Breast epithelium (tissue), 4 donors: ENCODE measurements at regions not wholly inside any gene's neighbourhood (a gene's known extent, or its start where the extent isn't known, plus 50 kb on each side); places are given as distances from the start of the nearest gene placed in this dataset.
"Not testable (repeated sequence)": the region's sequence is repeated elsewhere in the genome, so short reads cannot be mapped to it uniquely, and the experiment has no call there.

Experiments
- DNase-seq, 2 donors: peaks; one replicate each; pipeline ENCODE4 v3.0.0-alpha.2; 2019; ENCODE audit warnings: low spot score in 2 of 2
- H3K27ac ChIP-seq, 2 donors: fragments of 200-600 bp; sonication (generic) in 1 of 2; one replicate each; pipeline ENCODE4 v1.5.1; 2016 to 2019; ENCODE audit warnings: mild to moderate bottlenecking in 1 of 2
- H3K27me3 ChIP-seq, 2 donors: fragments of 200-600 bp; sonication (generic) in 1 of 2; one replicate each; pipeline versions ENCODE4 v1.5.1 to v1.6.0; 2017 to 2019; ENCODE audit warnings: control low read depth in 1 of 2, mild to moderate bottlenecking in 1 of 2
- H3K36me3 ChIP-seq: fragments of 200-600 bp; one replicate; pipeline ENCODE4 v1.5.1; 2019
- H3K4me1 ChIP-seq, 2 donors: fragments of 200-600 bp; sonication (generic); one replicate each; pipeline ENCODE4 v1.5.1; 2016 to 2019; ENCODE audit warnings: control low read depth in 1 of 2
- H3K4me3 ChIP-seq, 3 donors: fragments of 200-600 bp; sonication (generic); 1 replicate in 2 of 3; 2 replicates in 1 of 3; pipeline ENCODE4 v1.5.1; 2016 to 2019; ENCODE audit warnings: mild to moderate bottlenecking in 3 of 3, moderate library complexity in 2 of 3
- H3K9me3 ChIP-seq, 2 donors: fragments of 200-600 bp; sonication (generic) in 1 of 2; one replicate each; pipeline ENCODE4 v1.5.1; 2016 to 2019; ENCODE audit warnings: control low read depth in 1 of 2
- POLR2A ChIP-seq: fragments of 450-650 bp; IDR thresholded peaks from one replicate; pipeline ENCODE4 v1.6.1; 2016; ENCODE audit warnings: antibody characterized with exemption, mild to moderate bottlenecking, moderate library complexity
- POLR2AphosphoS5 ChIP-seq, 3 donors: sonication (generic); formaldehyde crosslinking; IDR thresholded peaks; one replicate each; pipeline ENCODE4 v1.6.1; 2017; ENCODE audit warnings: antibody characterized with exemption in 3 of 3
- intact Hi-C: fragments of 100-400 bp; cut with DNase I; formaldehyde crosslinking; loops from one replicate; pipeline ENCODE4 v1.15.1; 2023; ENCODE audit warnings: low total_unique reads
- TF ChIP-seq, protein P1 (sequence below), 3 donors: fragments of 450-650 bp; IDR thresholded peaks; one replicate each; pipeline ENCODE4 v1.5.1; 2016 to 2017; ENCODE audit warnings: antibody characterized with exemption in 3 of 3, mild to moderate bottlenecking in 3 of 3, moderate library complexity in 3 of 3

DNA sequence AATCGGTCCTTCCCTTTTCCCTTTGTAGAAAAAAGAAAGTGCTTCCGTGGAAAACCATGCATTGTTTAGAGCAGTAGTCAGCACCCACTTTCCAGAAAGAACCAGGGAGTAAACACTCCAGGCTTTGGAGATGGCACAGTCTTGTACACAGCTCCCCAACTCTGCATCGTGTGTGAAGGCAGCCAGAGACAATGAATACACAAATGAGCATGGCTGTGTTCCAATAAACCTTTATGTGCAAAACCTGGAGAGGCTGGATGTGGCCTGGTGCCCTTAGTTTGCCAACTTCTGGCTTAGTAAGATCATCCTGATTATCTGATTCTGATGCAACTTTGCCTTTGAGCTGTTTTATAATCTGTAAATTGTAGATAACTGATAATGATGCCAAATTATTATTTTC lies 463.4 kb upstream of the TMEM132C start:
- TF ChIP-seq POLR2A (no peak), POLR2AphosphoS5 (IDR thresholded peaks at IDR 0.05) (no peak)
- TF ChIP-seq, protein P1, sequence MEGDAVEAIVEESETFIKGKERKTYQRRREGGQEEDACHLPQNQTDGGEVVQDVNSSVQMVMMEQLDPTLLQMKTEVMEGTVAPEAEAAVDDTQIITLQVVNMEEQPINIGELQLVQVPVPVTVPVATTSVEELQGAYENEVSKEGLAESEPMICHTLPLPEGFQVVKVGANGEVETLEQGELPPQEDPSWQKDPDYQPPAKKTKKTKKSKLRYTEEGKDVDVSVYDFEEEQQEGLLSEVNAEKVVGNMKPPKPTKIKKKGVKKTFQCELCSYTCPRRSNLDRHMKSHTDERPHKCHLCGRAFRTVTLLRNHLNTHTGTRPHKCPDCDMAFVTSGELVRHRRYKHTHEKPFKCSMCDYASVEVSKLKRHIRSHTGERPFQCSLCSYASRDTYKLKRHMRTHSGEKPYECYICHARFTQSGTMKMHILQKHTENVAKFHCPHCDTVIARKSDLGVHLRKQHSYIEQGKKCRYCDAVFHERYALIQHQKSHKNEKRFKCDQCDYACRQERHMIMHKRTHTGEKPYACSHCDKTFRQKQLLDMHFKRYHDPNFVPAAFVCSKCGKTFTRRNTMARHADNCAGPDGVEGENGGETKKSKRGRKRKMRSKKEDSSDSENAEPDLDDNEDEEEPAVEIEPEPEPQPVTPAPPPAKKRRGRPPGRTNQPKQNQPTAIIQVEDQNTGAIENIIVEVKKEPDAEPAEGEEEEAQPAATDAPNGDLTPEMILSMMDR (IDR thresholded peaks at IDR 0.05), result no peak
- no peaks in the 10 kb centered on the region for H3K36me3 ChIP-seq
- no peaks in the 10 kb centered on the region for H3K27me3 ChIP-seq
- DNase-seq, result no peak
- intact Hi-C loops, result no loop called here
- H3K4me1 ChIP-seq, result no peaks in the 10 kb centered on the region
- H3K27ac ChIP-seq, result no peak overlapping the region
- no peaks in the 10 kb centered on the region for H3K9me3 ChIP-seq
- H3K4me3 ChIP-seq, result no peak overlapping the region

DNA sequence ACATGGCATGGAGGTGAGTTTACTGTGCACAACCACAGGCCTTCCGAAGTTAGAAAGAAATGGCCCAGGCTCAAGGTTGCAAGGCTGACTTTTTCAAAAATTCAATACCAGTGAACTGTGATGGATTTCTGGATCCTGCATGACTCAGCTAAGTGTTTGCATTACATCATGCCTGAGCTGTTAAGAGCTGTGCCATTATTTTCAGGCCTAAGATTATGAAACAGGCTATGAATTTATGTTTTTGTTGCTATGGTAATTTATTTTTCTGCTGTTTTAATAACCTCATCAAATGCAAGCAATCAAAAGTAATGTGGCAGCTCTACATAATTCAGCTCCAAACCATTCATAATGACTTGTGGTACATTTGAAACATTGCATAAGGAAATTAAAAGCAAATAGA lies 457.7 kb upstream of the TMEM132C start:
- no peaks in the 10 kb centered on the region for H3K4me1 ChIP-seq

DNA sequence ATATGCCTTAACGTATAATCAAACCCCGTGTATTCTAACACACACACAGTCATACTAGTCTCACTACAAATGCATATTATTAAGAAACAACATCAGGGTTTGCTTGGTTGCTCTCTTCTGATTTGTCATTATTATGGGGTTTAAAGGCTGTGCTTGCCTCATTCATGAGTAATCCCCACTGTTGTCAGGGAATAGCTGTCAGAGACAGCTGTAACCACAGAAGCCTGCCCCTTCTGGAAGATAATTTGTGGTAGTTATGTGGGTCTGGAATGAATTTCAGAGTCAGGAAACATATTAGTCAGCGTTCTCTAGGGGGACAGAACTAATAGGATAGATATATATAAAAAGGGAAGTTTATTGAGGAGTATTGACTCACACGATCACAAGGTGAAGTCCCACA lies 456.9 kb upstream of the TMEM132C start:
- intact Hi-C loops, result no loop called here
- Histone ChIP-seq H3K9me3 (no peaks in the 10 kb centered on the region), H3K27me3 (no peaks in the 10 kb centered on the region), H3K4me3 (no peak overlapping the region), H3K36me3 (no peaks in the 10 kb centered on the region), H3K4me1 (no peaks in the 10 kb centered on the region), H3K27ac (no peak overlapping the region)
- TF ChIP-seq POLR2A (no peak), POLR2AphosphoS5 (IDR thresholded peaks at IDR 0.05) (no peak)
- TF ChIP-seq, protein P1 (IDR thresholded peaks at IDR 0.05), result no peak
- no peak for DNase-seq

More for the DNA sequence above, 457.7 kb upstream of the TMEM132C start:
- Histone ChIP-seq H3K4me3 (no peak overlapping the region), H3K36me3 (no peaks in the 10 kb centered on the region), H3K27me3 (no peaks in the 10 kb centered on the region), H3K9me3 (no peaks in the 10 kb centered on the region), H3K27ac (no peak overlapping the region)
- DNase-seq, result no peak
- intact Hi-C loops, result no loop called here
- TF ChIP-seq POLR2A (no peak), POLR2AphosphoS5 (IDR thresholded peaks at IDR 0.05) (no peak)
- TF ChIP-seq, protein P1 (IDR thresholded peaks at IDR 0.05), result no peak

DNA sequence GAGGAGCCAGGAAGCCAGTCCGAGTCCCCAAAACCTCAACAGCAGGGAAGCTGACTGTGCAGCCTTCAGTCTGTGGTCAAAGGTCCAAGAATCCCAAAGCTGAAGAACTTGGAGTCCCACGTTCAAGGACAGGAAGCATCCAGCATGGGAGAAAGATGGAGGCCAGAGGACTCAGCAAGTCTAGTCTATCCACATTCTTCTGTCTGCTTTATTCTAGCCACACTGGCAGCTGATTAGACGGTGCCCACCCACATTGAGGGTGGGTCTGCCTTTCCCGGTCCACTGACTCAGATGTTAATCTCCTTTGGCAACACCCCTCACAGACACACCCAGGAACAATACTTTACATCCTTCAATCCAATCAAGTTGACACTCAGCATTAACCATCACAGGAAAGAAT lies 456.5 kb upstream of the TMEM132C start:
- H3K9me3 ChIP-seq, DNase-seq, H3K4me1 ChIP-seq, intact Hi-C loops, H3K4me3 ChIP-seq, H3K36me3 ChIP-seq, H3K27ac ChIP-seq, H3K27me3 ChIP-seq: not testable (repeated sequence)

DNA sequence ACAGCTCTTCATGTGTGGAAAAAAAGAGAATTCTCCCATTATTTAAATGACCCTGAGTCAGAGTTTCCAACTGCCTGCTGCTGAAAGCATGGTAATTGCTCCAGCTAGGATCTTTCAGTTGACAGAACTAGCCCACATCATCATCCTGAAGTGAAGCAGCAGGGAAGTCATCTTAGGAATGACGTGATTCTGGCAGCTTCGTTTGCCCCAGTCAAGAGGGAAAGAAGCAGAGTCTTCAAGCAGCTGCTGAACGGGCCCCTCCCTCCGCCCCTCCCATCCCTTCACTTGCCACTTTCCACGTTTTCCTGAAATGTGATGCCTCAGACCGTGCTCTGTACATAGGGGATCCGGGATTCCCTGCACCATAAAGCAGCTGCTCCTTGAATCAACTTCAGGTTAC lies 455.0 kb upstream of the TMEM132C start:
- Histone ChIP-seq H3K4me3 (no peak overlapping the region), H3K4me1 (no peaks in the 10 kb centered on the region), H3K27ac (no peak overlapping the region), H3K9me3 (no peaks in the 10 kb centered on the region), H3K27me3 (no peaks in the 10 kb centered on the region), H3K36me3 (no peaks in the 10 kb centered on the region)
- TF ChIP-seq POLR2AphosphoS5 (IDR thresholded peaks at IDR 0.05), result no peak
- TF ChIP-seq, protein P1 (IDR thresholded peaks at IDR 0.05), result no peak
- no peak for TF ChIP-seq POLR2A
- DNase-seq, result no peak
- intact Hi-C loops, result no loop called here

DNA sequence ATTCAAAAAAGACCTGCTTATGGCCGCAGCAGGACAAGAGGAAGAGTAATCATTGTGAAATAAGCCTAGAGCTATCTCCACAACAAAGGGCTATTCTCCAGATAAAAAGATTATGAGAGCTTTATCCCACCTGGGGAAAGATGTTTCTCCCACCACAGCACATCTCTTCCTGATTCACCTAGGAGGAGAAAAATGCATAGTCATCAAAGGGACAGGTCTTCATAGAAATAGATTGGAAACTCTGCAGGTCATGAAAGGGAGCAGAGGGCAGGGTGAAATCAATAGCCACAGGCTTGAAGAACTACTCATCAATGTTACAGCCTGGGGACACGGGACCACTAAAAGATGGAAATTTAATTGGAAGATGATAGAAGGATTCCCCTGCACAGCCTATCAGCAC lies 453.8 kb upstream of the TMEM132C start:
- Histone ChIP-seq H3K36me3 (no peaks in the 10 kb centered on the region), H3K27me3 (no peaks in the 10 kb centered on the region), H3K4me3 (no peak overlapping the region), H3K9me3 (no peaks in the 10 kb centered on the region), H3K4me1 (no peaks in the 10 kb centered on the region), H3K27ac (no peak overlapping the region)
- TF ChIP-seq, protein P1 (IDR thresholded peaks at IDR 0.05), result no peak
- no peak for TF ChIP-seq POLR2A
- no peak for TF ChIP-seq POLR2AphosphoS5 (IDR thresholded peaks at IDR 0.05)
- intact Hi-C loops, result no loop called here
- no peak for DNase-seq
